Kidney epithelial cell (primary cell): ENCODE measurements at regions not wholly inside any gene's neighbourhood (a gene's known extent, or its start where the extent isn't known, plus 50 kb on each side); places are given as distances from the start of the nearest gene placed in this dataset.

Source experiments
- DNase-seq: peaks from one replicate; pipeline ENCODE4 v3.0.0-alpha.2; 2010; ENCODE audit warnings: low read depth
- H3K27me3 ChIP-seq: 2 replicates; pipeline ENCODE4 v1.6.0; 2011; ENCODE audit warnings: low read length; ENCODE audit not compliant: control insufficient read depth, insufficient read depth
- H3K36me3 ChIP-seq: 2 replicates; pipeline ENCODE4 v1.5.1; 2011; ENCODE audit warnings: low read length; ENCODE audit not compliant: control insufficient read depth, insufficient read depth
- H3K4me3 ChIP-seq: 2 replicates; pipeline ENCODE4 v1.5.1; 2011; ENCODE audit warnings: low read depth, mild to moderate bottlenecking, control low read depth, low read length
- TF ChIP-seq, protein P1 (sequence below): IDR thresholded peaks from 2 replicates; pipeline ENCODE4 v1.5.1; 2011; ENCODE audit warnings: mild to moderate bottlenecking, moderate library complexity, low read length, control low read depth, inconsistent platforms; ENCODE audit not compliant: insufficient read depth, poor library complexity, severe bottlenecking

DNA sequence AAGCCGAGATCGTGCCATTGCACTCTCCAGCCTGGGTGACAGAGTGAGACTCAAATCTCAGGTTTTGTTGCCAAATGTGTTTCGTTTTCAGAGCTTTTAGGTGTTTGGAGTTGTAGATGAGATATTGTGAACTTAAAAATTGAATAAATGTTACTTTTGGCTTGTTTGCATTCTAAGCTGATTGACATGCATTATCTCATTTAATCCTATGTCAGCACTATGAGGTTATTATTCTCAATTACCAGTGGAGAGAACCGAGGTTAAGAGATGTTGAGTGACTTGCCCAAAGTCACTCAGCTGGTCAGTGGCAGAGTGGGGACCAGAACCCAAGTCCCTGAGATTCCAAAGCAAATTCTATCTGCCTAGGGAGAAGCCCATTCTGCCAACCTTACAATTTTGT lies 72.6 kb upstream of the PIM1 start:
- H3K4me3 ChIP-seq, result no peak overlapping the region
- no peak for DNase-seq
- TF ChIP-seq, protein P1, sequence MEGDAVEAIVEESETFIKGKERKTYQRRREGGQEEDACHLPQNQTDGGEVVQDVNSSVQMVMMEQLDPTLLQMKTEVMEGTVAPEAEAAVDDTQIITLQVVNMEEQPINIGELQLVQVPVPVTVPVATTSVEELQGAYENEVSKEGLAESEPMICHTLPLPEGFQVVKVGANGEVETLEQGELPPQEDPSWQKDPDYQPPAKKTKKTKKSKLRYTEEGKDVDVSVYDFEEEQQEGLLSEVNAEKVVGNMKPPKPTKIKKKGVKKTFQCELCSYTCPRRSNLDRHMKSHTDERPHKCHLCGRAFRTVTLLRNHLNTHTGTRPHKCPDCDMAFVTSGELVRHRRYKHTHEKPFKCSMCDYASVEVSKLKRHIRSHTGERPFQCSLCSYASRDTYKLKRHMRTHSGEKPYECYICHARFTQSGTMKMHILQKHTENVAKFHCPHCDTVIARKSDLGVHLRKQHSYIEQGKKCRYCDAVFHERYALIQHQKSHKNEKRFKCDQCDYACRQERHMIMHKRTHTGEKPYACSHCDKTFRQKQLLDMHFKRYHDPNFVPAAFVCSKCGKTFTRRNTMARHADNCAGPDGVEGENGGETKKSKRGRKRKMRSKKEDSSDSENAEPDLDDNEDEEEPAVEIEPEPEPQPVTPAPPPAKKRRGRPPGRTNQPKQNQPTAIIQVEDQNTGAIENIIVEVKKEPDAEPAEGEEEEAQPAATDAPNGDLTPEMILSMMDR, result no peak

DNA sequence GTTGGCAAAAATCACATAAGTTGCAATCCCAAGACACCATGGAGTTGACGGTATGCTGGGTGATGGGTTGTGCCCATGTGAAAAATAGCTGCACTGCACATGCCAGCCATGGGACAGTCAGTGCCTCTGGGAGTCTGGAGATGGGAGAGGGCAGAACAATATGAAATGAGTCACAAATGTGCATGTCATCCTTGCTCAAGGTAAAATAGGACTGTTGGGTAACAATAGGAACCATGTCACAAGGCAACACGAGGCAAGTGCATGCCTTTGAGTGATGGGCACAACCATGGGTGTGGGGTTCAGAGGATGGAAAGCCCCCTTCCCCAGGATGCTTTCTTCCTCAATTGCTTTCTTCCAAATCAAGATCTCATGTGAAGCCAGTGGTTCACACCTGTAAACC lies 70.5 kb upstream of the PIM1 start:
- no peaks in the 10 kb centered on the region for H3K27me3 ChIP-seq
- TF ChIP-seq, protein P1, result no peak
- H3K4me3 ChIP-seq, result no peak overlapping the region
- no peak for DNase-seq
- no peaks in the 10 kb centered on the region for H3K36me3 ChIP-seq

More for the DNA sequence above, 72.6 kb upstream of the PIM1 start:
- no peaks in the 10 kb centered on the region for H3K36me3 ChIP-seq
- no peaks in the 10 kb centered on the region for H3K27me3 ChIP-seq

DNA sequence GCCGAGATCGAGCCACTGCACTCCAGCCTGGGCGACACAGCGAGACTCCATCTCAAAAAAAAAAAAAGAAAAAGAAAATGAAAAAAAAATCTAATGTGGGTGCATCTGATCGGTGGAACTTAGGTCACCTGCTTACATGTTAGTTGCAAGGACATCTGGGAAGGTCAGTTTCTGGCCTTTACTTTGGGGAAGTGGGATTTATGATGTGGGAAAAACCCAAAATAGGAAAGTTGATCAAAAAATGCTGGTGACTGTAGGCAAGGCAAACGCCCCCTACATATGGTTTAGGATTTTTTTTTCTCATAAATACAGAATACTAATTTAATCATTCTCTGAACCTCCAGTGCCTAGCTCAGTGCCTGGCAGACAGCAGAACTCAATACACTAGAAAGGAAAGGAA lies 69.2 kb upstream of the PIM1 start:
- H3K27me3 ChIP-seq, result no peaks in the 10 kb centered on the region
- TF ChIP-seq, protein P1, result no peak
- H3K36me3 ChIP-seq, result no peaks in the 10 kb centered on the region
- DNase-seq, result no peak
- no peak overlapping the region for H3K4me3 ChIP-seq

DNA sequence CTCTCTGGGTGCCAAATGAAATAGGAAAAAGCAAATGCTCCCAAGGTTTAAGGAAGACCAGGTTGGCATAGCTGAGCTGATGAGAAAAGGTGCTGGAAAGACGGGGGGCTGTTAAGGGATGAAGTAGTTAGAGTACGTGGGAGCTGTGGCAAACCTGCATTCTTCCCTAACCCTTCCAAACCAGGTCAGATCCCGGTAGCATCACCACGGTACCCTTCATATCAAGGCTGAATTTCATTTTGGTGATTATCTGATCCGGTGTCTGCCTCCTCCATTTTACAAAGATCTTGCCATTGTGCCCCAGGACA lies 68.0 kb upstream of the PIM1 start:
- H3K36me3 ChIP-seq, result no peaks in the 10 kb centered on the region
- H3K4me3 ChIP-seq, result no peak overlapping the region
- TF ChIP-seq, protein P1, result no peak
- DNase-seq, result no peak
- no peaks in the 10 kb centered on the region for H3K27me3 ChIP-seq

DNA sequence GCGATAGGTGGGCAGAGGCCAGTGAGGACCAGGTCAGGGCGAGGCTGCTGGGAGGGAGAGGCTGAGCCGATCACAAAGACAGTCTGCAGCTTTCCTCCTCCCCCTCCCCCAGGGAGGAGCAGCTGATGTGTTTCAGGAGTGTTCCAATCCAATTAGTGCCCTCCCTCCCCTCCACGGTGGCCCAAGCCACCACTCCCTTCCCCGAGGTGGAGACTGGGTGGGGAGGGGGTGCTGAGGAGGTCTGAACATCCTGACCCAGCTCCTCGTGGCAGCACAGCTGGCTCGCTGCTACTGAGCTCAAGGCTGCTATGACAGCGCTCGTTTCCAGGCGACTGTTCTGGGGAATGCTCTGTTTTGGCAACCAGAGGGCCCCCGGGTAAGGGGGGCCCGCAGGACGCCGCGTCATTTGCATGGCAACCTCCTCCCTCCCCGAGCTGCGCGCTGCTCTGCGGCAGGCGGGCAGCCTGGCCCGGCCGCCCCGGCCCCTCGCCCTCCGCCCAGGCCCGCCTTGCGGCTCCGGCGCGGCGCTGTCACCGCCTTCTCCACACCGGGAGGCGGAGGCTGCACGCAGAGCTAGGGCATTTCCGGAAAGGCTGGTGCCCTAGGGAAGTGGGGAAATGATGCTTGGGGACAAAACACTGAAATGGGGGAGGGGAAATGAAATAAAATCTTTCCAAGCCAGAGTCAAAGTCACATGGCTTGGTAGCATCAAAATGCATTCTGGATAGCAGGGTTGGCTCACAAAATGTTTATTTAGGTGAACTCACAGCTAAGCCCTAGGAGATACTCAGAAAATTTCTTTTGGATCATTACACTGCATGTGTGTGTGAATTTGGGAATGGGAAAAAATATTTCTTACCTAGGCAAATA lies 67.4 kb upstream of the PIM1 start:
- Histone ChIP-seq H3K4me3 (peak overlapping the region; percentile 33), H3K36me3 (no peaks in the 10 kb centered on the region), H3K27me3 (no peaks in the 10 kb centered on the region)
- peak; percentile 75 for DNase-seq
- TF ChIP-seq, protein P1, result no peak
